ENCODE measurements at regions not wholly inside any gene's neighbourhood (a gene's known extent, or its start where the extent isn't known, plus 50 kb on each side); places are given as distances from the start of the nearest gene placed in this dataset.

DNA sequence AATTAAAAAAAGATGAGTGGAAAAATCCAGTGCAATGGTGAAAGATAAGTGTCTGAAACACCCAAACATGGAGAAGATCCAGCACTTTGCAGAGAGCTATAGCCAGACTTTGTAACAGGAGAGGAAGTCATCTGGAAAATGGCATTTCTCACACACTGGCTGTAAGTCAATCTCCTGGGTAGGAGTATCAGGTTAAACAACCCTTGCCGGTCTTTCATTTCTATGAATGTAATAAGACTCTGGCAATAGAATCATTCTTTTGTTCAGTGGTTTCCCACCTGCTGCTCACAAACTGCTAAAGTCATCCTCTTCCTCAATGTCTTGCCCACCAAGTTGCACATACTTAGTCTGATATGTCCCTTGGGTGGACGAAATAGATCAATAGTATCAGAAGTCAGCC lies 94.0 kb upstream of the ATP8A1 start:
- TF ChIP-seq, protein P1, sequence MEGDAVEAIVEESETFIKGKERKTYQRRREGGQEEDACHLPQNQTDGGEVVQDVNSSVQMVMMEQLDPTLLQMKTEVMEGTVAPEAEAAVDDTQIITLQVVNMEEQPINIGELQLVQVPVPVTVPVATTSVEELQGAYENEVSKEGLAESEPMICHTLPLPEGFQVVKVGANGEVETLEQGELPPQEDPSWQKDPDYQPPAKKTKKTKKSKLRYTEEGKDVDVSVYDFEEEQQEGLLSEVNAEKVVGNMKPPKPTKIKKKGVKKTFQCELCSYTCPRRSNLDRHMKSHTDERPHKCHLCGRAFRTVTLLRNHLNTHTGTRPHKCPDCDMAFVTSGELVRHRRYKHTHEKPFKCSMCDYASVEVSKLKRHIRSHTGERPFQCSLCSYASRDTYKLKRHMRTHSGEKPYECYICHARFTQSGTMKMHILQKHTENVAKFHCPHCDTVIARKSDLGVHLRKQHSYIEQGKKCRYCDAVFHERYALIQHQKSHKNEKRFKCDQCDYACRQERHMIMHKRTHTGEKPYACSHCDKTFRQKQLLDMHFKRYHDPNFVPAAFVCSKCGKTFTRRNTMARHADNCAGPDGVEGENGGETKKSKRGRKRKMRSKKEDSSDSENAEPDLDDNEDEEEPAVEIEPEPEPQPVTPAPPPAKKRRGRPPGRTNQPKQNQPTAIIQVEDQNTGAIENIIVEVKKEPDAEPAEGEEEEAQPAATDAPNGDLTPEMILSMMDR (IDR thresholded peaks at IDR 0.05; ENCODE audit: low read depth, low read length), result no peak
- TF ChIP-seq EZH2phosphoT487 (IDR thresholded peaks at IDR 0.05; ENCODE audit: low read depth), result no peak

Data from OCI-LY3 (cell line).